Stimulated activated CD4-positive, alpha-beta T cell treated with anti-CD3 and anti-CD28 coated beads, TNF-alpha, amount 100 ng/mL, for 1 hour (primary cell): ENCODE measurements at regions not wholly inside any gene's neighbourhood (a gene's known extent, or its start where the extent isn't known, plus 50 kb on each side); places are given as distances from the start of the nearest gene placed in this dataset.

Source experiments
- DNase-seq, 3 donors: peaks; one replicate each; pipeline ENCODE4 v3.0.0-alpha.2; 2020; ENCODE audit warnings: low read depth in 3 of 3, low spot score in 1 of 3

DNA sequence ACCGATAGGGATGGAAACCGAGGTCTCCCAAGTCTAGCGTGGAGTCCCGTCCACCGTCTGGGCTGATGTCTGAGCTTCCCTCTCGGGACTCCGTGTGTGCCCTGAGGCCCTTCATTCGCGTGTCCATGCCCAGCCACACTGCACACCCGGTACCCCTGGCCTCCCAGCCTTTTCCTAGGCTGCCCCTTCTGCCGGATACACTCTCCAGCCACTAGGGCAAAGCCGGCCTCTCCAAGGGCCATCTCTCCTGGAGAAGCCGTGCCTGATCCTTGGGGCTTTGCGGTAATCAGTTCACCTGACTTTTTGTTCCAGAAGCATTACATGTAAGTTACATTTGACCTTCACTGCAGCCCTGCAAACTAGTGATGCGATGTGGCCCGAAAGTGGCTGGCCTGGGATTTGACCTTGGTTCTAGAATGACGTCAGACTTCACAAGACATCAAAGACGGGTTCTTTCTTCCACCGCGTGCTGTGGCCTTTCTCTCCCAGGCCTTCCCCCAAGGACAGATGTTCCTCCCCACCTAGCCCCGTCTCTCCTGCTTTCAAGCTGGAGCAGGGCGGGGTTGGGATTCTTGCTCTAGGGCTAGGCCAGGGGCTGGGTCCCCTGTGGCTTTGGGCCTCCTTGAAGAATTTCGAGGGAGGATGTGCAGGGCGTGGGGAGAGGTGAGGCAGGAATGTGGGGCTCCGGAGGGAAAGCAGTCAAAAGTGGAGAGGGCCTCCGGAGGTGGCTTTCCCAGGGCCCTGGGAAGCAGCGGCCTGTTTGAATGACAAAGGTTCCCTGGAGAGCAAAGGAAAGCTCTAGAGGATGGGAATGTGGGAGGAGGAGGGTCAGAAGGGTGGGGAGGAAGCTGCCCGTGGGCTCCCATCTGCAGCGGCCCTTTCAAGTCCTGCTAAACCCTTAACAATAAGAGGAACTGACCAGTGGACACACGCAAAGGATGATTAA lies 49.7 kb upstream of the SLC2A1 start:
- DNase-seq, result no peak
